Mesendoderm (in vitro differentiated cells): ENCODE measurements at regions not wholly inside any gene's neighbourhood (a gene's known extent, or its start where the extent isn't known, plus 50 kb on each side); places are given as distances from the start of the nearest gene placed in this dataset.

ENCODE experiments used
- DNase-seq: peaks from one replicate; pipeline ENCODE4 v3.0.0; 2013
- H2AK5ac ChIP-seq: 2 replicates; pipeline ENCODE4 v1.6.1; 2013; ENCODE audit warnings: low read length, inconsistent platforms
- H2BK120ac ChIP-seq: 2 replicates; pipeline ENCODE4 v1.6.1; 2013; ENCODE audit warnings: low read depth, mild to moderate bottlenecking, low read length, moderate library complexity, mixed read lengths
- H2BK15ac ChIP-seq: replicated peaks from 2 replicates; pipeline ENCODE4 v1.6.1; 2013; ENCODE audit warnings: low read depth, mild to moderate bottlenecking, moderate library complexity
- H2BK5ac ChIP-seq: 2 replicates; pipeline ENCODE4 v1.6.1; 2013; ENCODE audit warnings: low read length, inconsistent platforms
- H3K18ac ChIP-seq: 2 replicates; pipeline ENCODE4 v1.6.1; 2013; ENCODE audit warnings: mild to moderate bottlenecking, low read length, mixed read lengths
- H3K23ac ChIP-seq: one replicate; pipeline ENCODE4 v1.6.1; 2013; ENCODE audit warnings: low read length
- H3K27ac ChIP-seq: 2 replicates; pipeline ENCODE4 v1.5.1; 2013; ENCODE audit warnings: low read depth, mild to moderate bottlenecking, inconsistent platforms, low read length, moderate library complexity
- H3K27me3 ChIP-seq: 2 replicates; pipeline ENCODE4 v1.6.1; 2013; ENCODE audit warnings: low read length, control low read depth, mild to moderate bottlenecking, inconsistent platforms; ENCODE audit not compliant: insufficient read depth, poor library complexity
- H3K36me3 ChIP-seq: 2 replicates; pipeline ENCODE4 v1.6.1; 2013; ENCODE audit warnings: low read length, inconsistent platforms; ENCODE audit not compliant: control insufficient read depth, insufficient read depth
- H3K4ac ChIP-seq: one replicate; pipeline ENCODE4 v1.6.1; 2013; ENCODE audit warnings: low read depth, mild to moderate bottlenecking, low read length, moderate library complexity
- H3K4me1 ChIP-seq: 2 replicates; pipeline ENCODE4 v1.6.1; 2013; ENCODE audit warnings: low read depth, low read length, inconsistent platforms; ENCODE audit not compliant: control insufficient read depth
- H3K4me2 ChIP-seq: 2 replicates; pipeline ENCODE4 v1.6.1; 2013; ENCODE audit warnings: low read length
- H3K4me3 ChIP-seq: 2 replicates; pipeline ENCODE4 v1.5.1; 2013; ENCODE audit warnings: mild to moderate bottlenecking, low read length
- H3K56ac ChIP-seq: one replicate; pipeline ENCODE4 v1.6.1; 2013; ENCODE audit warnings: low read length
- H3K79me1 ChIP-seq: 2 replicates; pipeline ENCODE4 v1.6.1; 2013; ENCODE audit warnings: low read length, inconsistent platforms
- H3K79me2 ChIP-seq: 2 replicates; pipeline ENCODE4 v1.6.1; 2013; ENCODE audit warnings: mild to moderate bottlenecking, low read length; ENCODE audit not compliant: control insufficient read depth, insufficient read depth
- H3K9ac ChIP-seq: 2 replicates; pipeline ENCODE4 v1.6.1; 2013; ENCODE audit warnings: low read length, inconsistent platforms
- H4K5ac ChIP-seq: one replicate; pipeline ENCODE4 v1.6.1; 2013; ENCODE audit warnings: low read length
- H4K8ac ChIP-seq: one replicate; pipeline ENCODE4 v1.6.1; 2013; ENCODE audit warnings: low read depth, mild to moderate bottlenecking, control low read depth, low read length, moderate library complexity
- WGBS: extraction: QIAGEN DNeasy Blood & Tissue Kit; methylation state at CpG from one replicate; pipeline ENCODE4 v1.1.7; 2013; ENCODE audit warnings: low lambda C conversion rate, missing lambda C conversion rate; ENCODE audit not compliant: insufficient coverage; ENCODE audit errors: extremely low coverage; 5-methylcytosine and 5-hydroxymethylcytosine counted together

- H4K5ac ChIP-seq, result no peak overlapping the region
- no peak for DNase-seq
- H3K79me2 ChIP-seq, result no peaks in the 10 kb centered on the region
- no peak overlapping the region for H2BK120ac ChIP-seq
- H3K23ac ChIP-seq, result no peak overlapping the region
- no peaks in the 10 kb centered on the region for H3K79me1 ChIP-seq
- no peak overlapping the region for H2BK15ac ChIP-seq
- H3K4me1 ChIP-seq, result no peaks in the 10 kb centered on the region
- H3K27ac ChIP-seq, result no peak overlapping the region
- H3K9ac ChIP-seq, result no peak overlapping the region
- no peaks in the 10 kb centered on the region for H3K36me3 ChIP-seq
- H2BK5ac ChIP-seq, result no peak overlapping the region
- H3K56ac ChIP-seq, result no peak overlapping the region
- no CpG with 5 or more reads among the region's 4 CpGs for WGBS
- H4K8ac ChIP-seq, result no peak overlapping the region
- no peaks in the 10 kb centered on the region for H3K27me3 ChIP-seq
- no peak overlapping the region for H2AK5ac ChIP-seq
- no peak overlapping the region for H3K18ac ChIP-seq
- no peak overlapping the region for H3K4me2 ChIP-seq
- no peak overlapping the region for H3K4ac ChIP-seq
- H3K4me3 ChIP-seq, result no peak overlapping the region
These were observed 107.9 kb upstream of the ZP4 start for GRCh38 chr1:237998581-237998980.

- Histone ChIP-seq H3K36me3 (no peaks in the 10 kb centered on the region), H2BK15ac (no peak overlapping the region), H2AK5ac (no peak overlapping the region), H3K23ac (no peak overlapping the region), H3K9ac (no peak overlapping the region), H3K18ac (no peak overlapping the region), H2BK120ac (no peak overlapping the region), H3K4me1 (no peaks in the 10 kb centered on the region), H3K56ac (no peak overlapping the region), H3K79me1 (no peaks in the 10 kb centered on the region), H3K79me2 (no peaks in the 10 kb centered on the region), H3K27ac (no peak overlapping the region), H3K27me3 (no peaks in the 10 kb centered on the region), H2BK5ac (no peak overlapping the region), H4K5ac (no peak overlapping the region), H4K8ac (no peak overlapping the region), H3K4me3 (no peak overlapping the region), H3K4me2 (no peak overlapping the region), H3K4ac (no peak overlapping the region)
- DNase-seq, result no peak
- WGBS, result no CpG with 5 or more reads among the region's 2 CpGs
These were observed 92.8 kb upstream of the ZP4 start for GRCh38 chr1:237983496-237983895.

- no peak overlapping the region for H3K18ac ChIP-seq
- no peak overlapping the region for H3K27ac ChIP-seq
- H2AK5ac ChIP-seq, result no peak overlapping the region
- H3K36me3 ChIP-seq, result no peaks in the 10 kb centered on the region
- no peaks in the 10 kb centered on the region for H3K27me3 ChIP-seq
- H3K4me3 ChIP-seq, result no peak overlapping the region
- no CpG with 5 or more reads among the region's 3 CpGs for WGBS
- H3K56ac ChIP-seq, result no peak overlapping the region
- H3K4me1 ChIP-seq, result no peaks in the 10 kb centered on the region
- no peak overlapping the region for H2BK5ac ChIP-seq
- no peaks in the 10 kb centered on the region for H3K79me1 ChIP-seq
- no peak overlapping the region for H2BK120ac ChIP-seq
- no peak overlapping the region for H3K4me2 ChIP-seq
- H2BK15ac ChIP-seq, result no peak overlapping the region
- H3K9ac ChIP-seq, result no peak overlapping the region
- DNase-seq, result no peak
- no peaks in the 10 kb centered on the region for H3K79me2 ChIP-seq
- no peak overlapping the region for H4K5ac ChIP-seq
- no peak overlapping the region for H3K23ac ChIP-seq
- H4K8ac ChIP-seq, result no peak overlapping the region
- H3K4ac ChIP-seq, result no peak overlapping the region
These were observed 90.5 kb upstream of the ZP4 start for GRCh38 chr1:237981223-237981622.

GRCh38 chr1:237976331-237976730, 85.6 kb upstream of the ZP4 start:
- no peak overlapping the region for H2BK120ac ChIP-seq
- no CpG with 5 or more reads among the region's 1 CpG for WGBS
- no peak overlapping the region for H3K9ac ChIP-seq
- no peak overlapping the region for H2AK5ac ChIP-seq
- no peak overlapping the region for H2BK5ac ChIP-seq
- no peak overlapping the region for H3K56ac ChIP-seq
- H2BK15ac ChIP-seq, result no peak overlapping the region
- no peak overlapping the region for H4K5ac ChIP-seq
- H3K79me1 ChIP-seq, result no peaks in the 10 kb centered on the region
- H4K8ac ChIP-seq, result no peak overlapping the region
- H3K4me2 ChIP-seq, result no peak overlapping the region
- peaks cover 2% of the 10 kb centered on the region for H3K4me1 ChIP-seq
- H3K23ac ChIP-seq, result no peak overlapping the region
- no peaks in the 10 kb centered on the region for H3K36me3 ChIP-seq
- no peak overlapping the region for H3K4ac ChIP-seq
- no peak overlapping the region for H3K18ac ChIP-seq
- no peaks in the 10 kb centered on the region for H3K27me3 ChIP-seq
- H3K79me2 ChIP-seq, result no peaks in the 10 kb centered on the region
- DNase-seq, result no peak
- no peak overlapping the region for H3K27ac ChIP-seq
- H3K4me3 ChIP-seq, result no peak overlapping the region

- H3K36me3 ChIP-seq, result no peaks in the 10 kb centered on the region
- no peak overlapping the region for H3K4ac ChIP-seq
- H3K4me1 ChIP-seq, result peaks cover 2% of the 10 kb centered on the region
- H2BK5ac ChIP-seq, result no peak overlapping the region
- no CpG with 5 or more reads among the region's 1 CpG for WGBS
- DNase-seq, result no peak
- H3K18ac ChIP-seq, result no peak overlapping the region
- no peak overlapping the region for H2BK120ac ChIP-seq
- H3K27ac ChIP-seq, result no peak overlapping the region
- H3K9ac ChIP-seq, result no peak overlapping the region
- no peak overlapping the region for H4K8ac ChIP-seq
- no peak overlapping the region for H3K56ac ChIP-seq
- H4K5ac ChIP-seq, result no peak overlapping the region
- H2AK5ac ChIP-seq, result no peak overlapping the region
- H3K79me2 ChIP-seq, result no peaks in the 10 kb centered on the region
- H3K23ac ChIP-seq, result no peak overlapping the region
- H2BK15ac ChIP-seq, result no peak overlapping the region
- H3K4me3 ChIP-seq, result no peak overlapping the region
- H3K4me2 ChIP-seq, result no peak overlapping the region
- no peaks in the 10 kb centered on the region for H3K27me3 ChIP-seq
- H3K79me1 ChIP-seq, result no peaks in the 10 kb centered on the region
These were observed 85.2 kb upstream of the ZP4 start for GRCh38 chr1:237975903-237976302.

- no peak overlapping the region for H3K9ac ChIP-seq
- no peaks in the 10 kb centered on the region for H3K79me2 ChIP-seq
- H3K56ac ChIP-seq, result no peak overlapping the region
- no peak overlapping the region for H2BK5ac ChIP-seq
- no peak overlapping the region for H2BK15ac ChIP-seq
- no peak overlapping the region for H4K5ac ChIP-seq
- no peaks in the 10 kb centered on the region for H3K79me1 ChIP-seq
- H2BK120ac ChIP-seq, result no peak overlapping the region
- no peak for DNase-seq
- no peak overlapping the region for H3K27ac ChIP-seq
- H3K23ac ChIP-seq, result no peak overlapping the region
- H3K4me1 ChIP-seq, result peaks cover 2% of the 10 kb centered on the region
- H3K18ac ChIP-seq, result no peak overlapping the region
- no peaks in the 10 kb centered on the region for H3K27me3 ChIP-seq
- no peak overlapping the region for H3K4ac ChIP-seq
- no peak overlapping the region for H3K4me2 ChIP-seq
- no peak overlapping the region for H4K8ac ChIP-seq
- H3K36me3 ChIP-seq, result no peaks in the 10 kb centered on the region
- H2AK5ac ChIP-seq, result no peak overlapping the region
- H3K4me3 ChIP-seq, result no peak overlapping the region
These were observed 84.7 kb upstream of the ZP4 start for GRCh38 chr1:237975376-237975775.
